SJCRH30 (cell line): ENCODE measurements at regions not wholly inside any gene's neighbourhood (a gene's known extent, or its start where the extent isn't known, plus 50 kb on each side); places are given as distances from the start of the nearest gene placed in this dataset.

ENCODE experiments used
- DNase-seq, 2 experiments: peaks; one replicate each; pipeline ENCODE4 v3.0.0-alpha.2; 2015 to 2020
- H3K27ac ChIP-seq: fragments of 250-450 bp; sonication (Bioruptor Pico); 2 replicates; pipeline ENCODE4 v1.5.1; 2020; ENCODE audit warnings: mild to moderate bottlenecking, moderate library complexity
- H3K27me3 ChIP-seq: fragments of 250-450 bp; sonication (Bioruptor Pico); 2 replicates; pipeline ENCODE4 v1.5.1; 2020; ENCODE audit warnings: mild to moderate bottlenecking, moderate library complexity
- H3K36me3 ChIP-seq: fragments of 250-450 bp; sonication (Bioruptor Pico); 2 replicates; pipeline ENCODE4 v1.5.1; 2020; ENCODE audit warnings: mild to moderate bottlenecking, moderate library complexity
- H3K4me1 ChIP-seq: fragments of 250-450 bp; sonication (Bioruptor Pico); 2 replicates; pipeline ENCODE4 v1.5.1; 2020; ENCODE audit warnings: mild to moderate bottlenecking, moderate library complexity
- H3K4me3 ChIP-seq: fragments of 250-450 bp; sonication (Bioruptor Pico); 2 replicates; pipeline ENCODE4 v1.5.1; 2020; ENCODE audit warnings: mild to moderate bottlenecking, moderate library complexity
- H3K9me3 ChIP-seq: fragments of 250-450 bp; sonication (Bioruptor Pico); replicated peaks from 2 replicates; pipeline ENCODE4 v1.5.1; 2020; ENCODE audit warnings: mild to moderate bottlenecking, moderate library complexity

DNA sequence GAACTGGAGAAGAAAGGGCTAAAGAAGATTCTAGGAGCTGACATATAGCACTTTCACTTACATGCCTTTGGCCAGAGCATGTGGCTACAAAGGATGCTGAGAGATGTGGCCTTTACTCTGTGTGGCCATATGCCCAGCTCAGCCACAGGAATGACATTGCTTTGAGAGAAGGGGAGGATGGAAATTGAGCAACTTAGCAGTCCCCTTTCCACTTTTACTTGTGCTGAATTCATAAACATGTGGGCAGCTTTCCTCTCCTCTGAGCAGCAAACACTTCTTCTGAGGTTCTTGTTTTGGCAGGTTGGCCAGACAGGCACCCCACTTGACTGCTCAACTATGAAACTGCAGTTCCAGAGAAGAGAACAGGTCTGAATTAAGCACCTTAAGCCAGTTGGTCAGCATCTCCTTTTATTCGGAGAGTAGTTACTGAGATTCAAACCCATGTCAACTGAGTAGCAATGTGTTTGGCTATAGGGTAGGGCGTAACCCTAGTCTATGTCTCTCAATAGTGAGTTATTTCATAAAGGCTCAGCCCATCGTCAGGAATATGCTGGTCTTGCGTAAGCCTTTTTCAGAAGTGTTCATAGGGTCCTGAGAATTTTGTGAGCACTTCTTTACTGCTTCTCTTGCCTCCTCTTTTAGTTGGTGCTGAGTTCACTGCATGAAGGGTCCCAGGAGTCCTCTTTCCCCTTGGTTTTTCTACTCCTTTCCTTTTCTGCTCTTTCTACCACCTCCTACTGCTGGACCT is 134.5 kb downstream of the PALM2AKAP2 start:
- H3K27me3 ChIP-seq = no peaks in the 10 kb centered on the region
- H3K27ac ChIP-seq = no peak overlapping the region
- DNase-seq = no peak
- 0 out of 2 replicates have a peak, but pooled peaks cover 3% of the 10 kb centered on the region for H3K4me1 ChIP-seq
- no peaks in the 10 kb centered on the region for H3K9me3 ChIP-seq
- H3K4me3 ChIP-seq = no peak overlapping the region
- peaks cover 13% of the 10 kb centered on the region for H3K36me3 ChIP-seq

- Histone ChIP-seq H3K4me1 (0 out of 2 replicates have a peak, but pooled peaks cover 3% of the 10 kb centered on the region), H3K4me3 (no peak overlapping the region), H3K9me3 (no peaks in the 10 kb centered on the region), H3K36me3 (peaks cover 15% of the 10 kb centered on the region), H3K27ac (no peak overlapping the region), H3K27me3 (no peaks in the 10 kb centered on the region)
- no peak for DNase-seq
Observed at GRCh38 chr9:109916316-109916715, 136.3 kb downstream of the PALM2AKAP2 start.

GRCh38 chr9:109918339-109919163 is 138.6 kb downstream of the PALM2AKAP2 start:
- Histone ChIP-seq H3K4me3 (no peak overlapping the region), H3K27me3 (no peaks in the 10 kb centered on the region), H3K27ac (no peak overlapping the region), H3K9me3 (no peaks in the 10 kb centered on the region), H3K36me3 (peaks cover 22% of the 10 kb centered on the region), H3K4me1 (0 out of 2 replicates have a peak, but pooled peaks cover 3% of the 10 kb centered on the region)
- no peak for DNase-seq

- Histone ChIP-seq H3K4me3 (no peak overlapping the region), H3K27ac (no peak overlapping the region), H3K27me3 (no peaks in the 10 kb centered on the region), H3K36me3 (peaks cover 29% of the 10 kb centered on the region), H3K4me1 (0 out of 2 replicates have a peak, but pooled peaks cover 3% of the 10 kb centered on the region), H3K9me3 (no peaks in the 10 kb centered on the region)
- no peak for DNase-seq
Observed at GRCh38 chr9:109919736-109920408, 139.9 kb downstream of the PALM2AKAP2 start.

DNA sequence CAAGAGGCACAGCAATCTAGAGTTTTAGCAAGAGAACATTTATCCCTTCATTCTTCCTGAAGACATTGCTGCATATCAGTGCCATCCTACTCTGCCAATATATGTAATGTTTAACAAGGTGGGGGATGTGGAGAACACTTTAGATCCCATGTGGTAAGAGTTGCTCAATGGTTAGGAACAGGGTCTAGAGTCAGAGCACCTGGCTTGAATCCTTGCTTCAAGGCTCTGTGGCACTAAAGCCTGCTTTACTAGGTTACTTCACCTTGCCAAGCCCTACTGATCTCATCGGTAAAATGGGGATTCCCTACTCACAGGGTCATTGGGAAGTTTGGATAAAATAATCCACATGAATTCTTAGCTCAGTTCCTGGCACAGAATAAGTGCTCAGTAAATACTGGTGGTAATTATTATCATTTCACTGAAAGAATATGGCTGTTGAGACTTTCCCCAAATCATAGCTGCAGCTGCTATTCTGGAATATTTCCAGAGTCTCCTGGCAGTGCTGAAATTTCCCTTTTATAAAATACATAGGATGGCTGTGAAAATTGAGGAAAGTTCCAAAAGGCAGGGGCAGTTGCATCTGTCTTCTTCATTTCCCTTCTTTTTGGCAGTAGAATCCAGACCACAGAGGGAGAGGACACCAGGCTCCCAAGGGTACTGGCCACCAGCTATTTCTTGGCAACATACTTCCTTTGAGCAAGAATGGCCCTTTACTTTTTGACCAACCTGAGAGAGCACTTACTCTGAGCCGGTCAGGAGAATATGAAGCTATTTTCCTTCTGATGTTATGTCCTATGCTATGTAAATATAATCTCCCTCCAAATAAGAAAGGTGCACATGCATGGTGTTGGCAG is 142.8 kb downstream of the PALM2AKAP2 start:
- Histone ChIP-seq H3K36me3 (peaks cover 50% of the 10 kb centered on the region), H3K4me1 (0 out of 2 replicates have a peak, but pooled peaks cover 3% of the 10 kb centered on the region), H3K4me3 (no peak overlapping the region), H3K9me3 (no peaks in the 10 kb centered on the region), H3K27ac (no peak overlapping the region), H3K27me3 (no peaks in the 10 kb centered on the region)
- no peak for DNase-seq

- Histone ChIP-seq H3K4me1 (no peaks in the 10 kb centered on the region), H3K27ac (no peak overlapping the region), H3K27me3 (no peaks in the 10 kb centered on the region), H3K36me3 (peaks cover 56% of the 10 kb centered on the region), H3K9me3 (no peaks in the 10 kb centered on the region), H3K4me3 (no peak overlapping the region)
- DNase-seq = no peak
Observed at GRCh38 chr9:109923471-109923760, 143.4 kb downstream of the PALM2AKAP2 start.

DNA sequence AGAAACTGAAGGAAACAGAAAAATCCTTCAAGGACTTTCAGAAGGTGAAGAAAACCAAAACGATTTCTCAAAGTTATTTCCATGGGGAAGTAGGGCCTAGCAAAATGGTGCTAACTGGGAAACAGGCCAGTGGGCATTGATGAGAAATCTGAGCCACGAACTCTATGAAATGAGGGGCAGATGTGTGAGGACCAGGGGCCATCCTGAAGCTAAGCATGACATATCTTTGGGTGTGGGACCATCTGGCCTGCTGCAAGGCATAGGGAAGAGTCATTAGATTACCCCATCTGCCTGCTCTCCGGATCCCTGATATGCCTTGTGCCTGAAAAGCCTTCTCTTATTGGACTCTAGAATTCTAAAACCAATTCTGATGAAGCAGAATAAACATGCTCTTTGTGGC is 143.8 kb downstream of the PALM2AKAP2 start:
- no peak for DNase-seq
- H3K27me3 ChIP-seq = no peaks in the 10 kb centered on the region
- H3K9me3 ChIP-seq = no peaks in the 10 kb centered on the region
- no peak overlapping the region for H3K4me3 ChIP-seq
- peaks cover 58% of the 10 kb centered on the region for H3K36me3 ChIP-seq
- no peak overlapping the region for H3K27ac ChIP-seq
- H3K4me1 ChIP-seq = no peaks in the 10 kb centered on the region

GRCh38 chr9:109925799-109926198 is 145.8 kb downstream of the PALM2AKAP2 start:
- Histone ChIP-seq H3K4me1 (no peaks in the 10 kb centered on the region), H3K36me3 (peaks cover 65% of the 10 kb centered on the region), H3K4me3 (no peak overlapping the region), H3K9me3 (no peaks in the 10 kb centered on the region), H3K27ac (no peak overlapping the region), H3K27me3 (no peaks in the 10 kb centered on the region)
- no peak for DNase-seq

- DNase-seq = no peak
- Histone ChIP-seq H3K27me3 (no peaks in the 10 kb centered on the region), H3K27ac (no peak overlapping the region), H3K4me3 (no peak overlapping the region), H3K4me1 (no peaks in the 10 kb centered on the region), H3K9me3 (no peaks in the 10 kb centered on the region), H3K36me3 (peaks cover 64% of the 10 kb centered on the region)
Observed at GRCh38 chr9:109926421-109926869, 146.4 kb downstream of the PALM2AKAP2 start.

- DNase-seq = no peak
- Histone ChIP-seq H3K4me3 (no peak overlapping the region), H3K27ac (no peak overlapping the region), H3K9me3 (no peaks in the 10 kb centered on the region), H3K27me3 (no peaks in the 10 kb centered on the region), H3K4me1 (no peaks in the 10 kb centered on the region), H3K36me3 (peaks cover 63% of the 10 kb centered on the region)
Observed at GRCh38 chr9:109931623-109932022, 151.6 kb downstream of the PALM2AKAP2 start.

- DNase-seq = no peak
- H3K4me3 ChIP-seq = no peak overlapping the region
- H3K36me3 ChIP-seq = peaks cover 53% of the 10 kb centered on the region
- no peak overlapping the region for H3K27ac ChIP-seq
- no peaks in the 10 kb centered on the region for H3K9me3 ChIP-seq
- no peaks in the 10 kb centered on the region for H3K4me1 ChIP-seq
- no peaks in the 10 kb centered on the region for H3K27me3 ChIP-seq
Observed at GRCh38 chr9:109934136-109934856, 154.3 kb downstream of the PALM2AKAP2 start.

GRCh38 chr9:109934857-109935215 is 154.8 kb downstream of the PALM2AKAP2 start:
- Histone ChIP-seq H3K27me3 (no peaks in the 10 kb centered on the region), H3K36me3 (peaks cover 51% of the 10 kb centered on the region), H3K4me3 (no peak overlapping the region), H3K9me3 (no peaks in the 10 kb centered on the region), H3K4me1 (no peaks in the 10 kb centered on the region), H3K27ac (no peak overlapping the region)
- no peak for DNase-seq

GRCh38 chr9:109935406-109936087 is 155.5 kb downstream of the PALM2AKAP2 start:
- no peak for DNase-seq
- no peaks in the 10 kb centered on the region for H3K27me3 ChIP-seq
- no peaks in the 10 kb centered on the region for H3K4me1 ChIP-seq
- H3K4me3 ChIP-seq = no peak overlapping the region
- H3K27ac ChIP-seq = no peak overlapping the region
- H3K36me3 ChIP-seq = peaks cover 49% of the 10 kb centered on the region
- H3K9me3 ChIP-seq = no peaks in the 10 kb centered on the region
